HEK293 (cell line): ENCODE measurements at regions not wholly inside any gene's neighbourhood (a gene's known extent, or its start where the extent isn't known, plus 50 kb on each side); places are given as distances from the start of the nearest gene placed in this dataset.

Experiments
- CTCF ChIP-seq: fragments of 450-650 bp; formaldehyde crosslinking; IDR thresholded peaks from 2 replicates; pipeline ENCODE4 v1.5.1; 2016; ENCODE audit warnings: missing biosample characterization, missing genetic modification characterization
- GFI1B ChIP-seq: fragments of 450-650 bp; formaldehyde crosslinking; IDR thresholded peaks from 2 replicates; pipeline ENCODE4 v1.5.1; 2016; ENCODE audit warnings: missing biosample characterization, missing genetic modification characterization
- GLIS1 ChIP-seq: fragments of 450-650 bp; formaldehyde crosslinking; IDR thresholded peaks from 2 replicates; pipeline ENCODE4 v1.5.1; 2016; ENCODE audit warnings: missing biosample characterization, missing genetic modification characterization
- MYNN ChIP-seq: fragments of 450-650 bp; formaldehyde crosslinking; IDR thresholded peaks from 2 replicates; pipeline ENCODE4 v1.5.1; 2016; ENCODE audit warnings: missing biosample characterization, missing genetic modification characterization, borderline replicate concordance
- PATZ1 ChIP-seq: fragments of 450-650 bp; formaldehyde crosslinking; IDR thresholded peaks from 2 replicates; pipeline ENCODE4 v1.5.1; 2016; ENCODE audit warnings: missing biosample characterization, missing genetic modification characterization
- PRDM10 ChIP-seq: fragments of 450-650 bp; formaldehyde crosslinking; IDR thresholded peaks from 2 replicates; pipeline ENCODE4 v1.5.1; 2016; ENCODE audit warnings: missing biosample characterization, missing genetic modification characterization
- SETDB1 ChIP-seq: IDR thresholded peaks from one replicate; pipeline ENCODE4 v1.6.1; 2017; ENCODE audit warnings: mild to moderate bottlenecking, low read length, moderate library complexity, mixed read lengths; ENCODE audit not compliant: insufficient read length
- TCF7L2 ChIP-seq: IDR thresholded peaks from 2 replicates; pipeline ENCODE4 v1.6.1; 2011; ENCODE audit warnings: low read depth, mild to moderate bottlenecking, inconsistent platforms, low read length, moderate library complexity, borderline replicate concordance
- ZNF24 ChIP-seq: fragments of 450-650 bp; formaldehyde crosslinking; IDR thresholded peaks from 2 replicates; pipeline ENCODE4 v1.5.1; 2016; ENCODE audit warnings: missing biosample characterization, missing genetic modification characterization
- ZNF280D ChIP-seq: fragments of 450-650 bp; formaldehyde crosslinking; IDR thresholded peaks from 2 replicates; pipeline ENCODE4 v1.5.1; 2016; ENCODE audit warnings: missing biosample characterization, missing genetic modification characterization
- ZNF350 ChIP-seq: fragments of 450-650 bp; formaldehyde crosslinking; IDR thresholded peaks from 2 replicates; pipeline ENCODE4 v1.5.0; 2017; ENCODE audit warnings: missing biosample characterization, mild to moderate bottlenecking, missing genetic modification characterization
- ZNF354C ChIP-seq: fragments of 450-650 bp; formaldehyde crosslinking; IDR thresholded peaks from 2 replicates; pipeline ENCODE4 v1.5.1; 2016; ENCODE audit warnings: missing biosample characterization, missing genetic modification characterization, low read depth, borderline replicate concordance
- ZNF48 ChIP-seq: fragments of 450-650 bp; formaldehyde crosslinking; IDR thresholded peaks from 2 replicates; pipeline ENCODE4 v1.5.1; 2016; ENCODE audit warnings: missing biosample characterization, missing genetic modification characterization
- ZSCAN18 ChIP-seq: fragments of 450-650 bp; formaldehyde crosslinking; IDR thresholded peaks from 2 replicates; pipeline ENCODE4 v1.5.1; 2016; ENCODE audit warnings: missing biosample characterization, missing genetic modification characterization

GRCh38 chr6:27551607-27552006 lies 78.7 kb upstream of the ZNF184 start:
- no peak for TF ChIP-seq CTCF (tag by site-specific recombination)
- no peak for TF ChIP-seq ZSCAN18 (tag by site-specific recombination)
- TF ChIP-seq ZNF24 (tag by site-specific recombination) = no peak
- TF ChIP-seq PATZ1 (tag by site-specific recombination) = no peak
- TF ChIP-seq ZNF354C (tag by site-specific recombination) = no peak
- no peak for TF ChIP-seq GLIS1
- TF ChIP-seq MYNN (tag by site-specific recombination) = no peak
- no peak for TF ChIP-seq ZNF280D
- no peak for TF ChIP-seq GFI1B
- no peak for TF ChIP-seq ZNF350
- TF ChIP-seq PRDM10 (tag by site-specific recombination) = no peak
- no peak for TF ChIP-seq SETDB1
- TF ChIP-seq ZNF48 (tag by site-specific recombination) = no peak
- no peak for TF ChIP-seq TCF7L2
